Retinal pigment epithelial cell (primary cell): ENCODE measurements at regions not wholly inside any gene's neighbourhood (a gene's known extent, or its start where the extent isn't known, plus 50 kb on each side); places are given as distances from the start of the nearest gene placed in this dataset.

Experiments
- DNase-seq: peaks from one replicate; pipeline ENCODE4 v3.0.0-alpha.2; 2010; ENCODE audit warnings: low read depth
- H3K4me3 ChIP-seq: 2 replicates; pipeline ENCODE4 v1.5.1; 2011; ENCODE audit warnings: mild to moderate bottlenecking, low read length, control low read depth, moderate library complexity
- TF ChIP-seq, protein P1 (sequence below): conservative IDR thresholded peaks from 2 replicates; pipeline ENCODE4 v1.5.1; 2011; ENCODE audit warnings: low read depth, low read length, control low read depth, inconsistent platforms

DNA sequence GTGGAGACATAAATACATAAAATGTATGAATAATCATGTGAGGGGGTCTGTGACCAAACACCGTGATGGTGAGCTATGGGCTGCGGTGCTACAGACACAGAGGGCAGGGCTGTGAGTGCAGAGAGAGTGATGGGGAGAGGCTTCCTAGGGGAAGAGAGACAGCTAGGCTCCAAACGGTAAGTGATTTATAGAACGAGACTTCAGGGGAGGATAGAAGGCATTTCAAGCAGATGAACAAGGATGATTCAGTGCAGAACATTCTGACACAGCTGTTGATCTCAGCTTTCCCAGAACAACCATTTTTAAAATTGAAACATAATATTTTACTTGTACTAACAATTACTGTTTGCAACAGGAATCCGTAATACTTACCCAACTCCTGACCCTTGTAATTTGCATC, 100.7 kb downstream of the GAS1 start:
- DNase-seq = no peak
- no peak overlapping the region for H3K4me3 ChIP-seq
- TF ChIP-seq, protein P1, sequence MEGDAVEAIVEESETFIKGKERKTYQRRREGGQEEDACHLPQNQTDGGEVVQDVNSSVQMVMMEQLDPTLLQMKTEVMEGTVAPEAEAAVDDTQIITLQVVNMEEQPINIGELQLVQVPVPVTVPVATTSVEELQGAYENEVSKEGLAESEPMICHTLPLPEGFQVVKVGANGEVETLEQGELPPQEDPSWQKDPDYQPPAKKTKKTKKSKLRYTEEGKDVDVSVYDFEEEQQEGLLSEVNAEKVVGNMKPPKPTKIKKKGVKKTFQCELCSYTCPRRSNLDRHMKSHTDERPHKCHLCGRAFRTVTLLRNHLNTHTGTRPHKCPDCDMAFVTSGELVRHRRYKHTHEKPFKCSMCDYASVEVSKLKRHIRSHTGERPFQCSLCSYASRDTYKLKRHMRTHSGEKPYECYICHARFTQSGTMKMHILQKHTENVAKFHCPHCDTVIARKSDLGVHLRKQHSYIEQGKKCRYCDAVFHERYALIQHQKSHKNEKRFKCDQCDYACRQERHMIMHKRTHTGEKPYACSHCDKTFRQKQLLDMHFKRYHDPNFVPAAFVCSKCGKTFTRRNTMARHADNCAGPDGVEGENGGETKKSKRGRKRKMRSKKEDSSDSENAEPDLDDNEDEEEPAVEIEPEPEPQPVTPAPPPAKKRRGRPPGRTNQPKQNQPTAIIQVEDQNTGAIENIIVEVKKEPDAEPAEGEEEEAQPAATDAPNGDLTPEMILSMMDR = no peak

DNA sequence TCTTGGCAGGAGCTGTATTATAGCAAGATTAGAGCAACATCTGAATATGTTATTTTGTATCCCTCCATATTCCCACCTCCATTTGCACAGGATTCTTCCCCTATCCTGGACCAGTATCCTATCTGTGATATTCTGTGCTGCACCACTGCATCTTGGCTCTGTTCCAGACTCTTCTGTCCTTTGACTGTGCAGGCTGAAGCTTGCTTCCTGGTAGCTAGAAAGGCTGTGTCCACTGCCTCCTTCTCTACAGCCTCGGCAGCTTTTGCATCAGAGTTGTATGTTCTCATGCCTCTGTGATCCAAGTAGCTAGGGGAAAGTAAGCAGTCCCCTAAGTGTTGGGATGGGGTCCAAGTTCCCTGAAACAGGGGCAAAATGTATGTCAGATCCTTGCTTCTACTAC, 104.1 kb downstream of the GAS1 start:
- TF ChIP-seq, protein P1 = no peak
- H3K4me3 ChIP-seq = no peak overlapping the region
- DNase-seq = no peak

DNA sequence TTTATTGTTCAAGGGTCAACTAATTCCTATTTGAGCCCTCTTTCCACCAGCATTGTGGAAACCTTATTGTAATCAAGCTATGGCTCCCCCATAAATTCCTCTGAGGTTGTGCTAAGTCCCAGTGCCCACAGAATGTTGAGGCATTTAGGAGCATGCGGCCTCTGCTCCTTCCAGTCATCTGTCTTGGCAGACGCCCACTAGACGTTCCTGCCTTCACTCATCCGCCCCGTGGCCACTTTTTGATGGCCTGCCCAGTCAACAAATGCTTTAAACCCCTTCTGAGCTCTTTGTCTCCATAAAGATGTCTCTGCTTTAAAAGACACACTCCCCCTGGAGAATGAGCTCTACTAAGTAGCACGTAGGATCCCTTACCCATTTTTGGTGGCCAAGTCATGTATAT, 104.7 kb downstream of the GAS1 start:
- no peak overlapping the region for H3K4me3 ChIP-seq

DNA sequence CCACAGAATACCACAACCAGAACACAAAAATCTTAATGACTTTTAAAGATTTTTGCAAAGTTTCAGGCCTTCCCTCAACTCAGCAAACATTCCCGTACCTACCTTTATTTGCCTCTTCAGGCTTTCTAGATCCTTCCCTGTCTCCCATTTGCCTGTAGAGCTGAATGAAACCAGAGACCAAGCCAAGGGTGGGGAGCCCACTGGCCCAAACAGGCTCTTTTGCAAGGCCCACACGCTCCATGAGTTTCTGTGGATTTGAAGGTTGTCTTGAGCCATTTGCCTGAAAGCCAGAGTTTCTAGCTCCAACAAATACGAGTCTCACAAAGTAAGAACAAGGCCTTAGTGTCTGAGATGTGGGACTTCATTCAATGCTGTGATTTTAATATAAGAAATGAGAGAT, 107.8 kb downstream of the GAS1 start:
- TF ChIP-seq, protein P1 = no peak
- no peak overlapping the region for H3K4me3 ChIP-seq
- DNase-seq = no peak

More for the DNA sequence above, 104.7 kb downstream of the GAS1 start:
- no peak for DNase-seq
- TF ChIP-seq, protein P1 = no peak

DNA sequence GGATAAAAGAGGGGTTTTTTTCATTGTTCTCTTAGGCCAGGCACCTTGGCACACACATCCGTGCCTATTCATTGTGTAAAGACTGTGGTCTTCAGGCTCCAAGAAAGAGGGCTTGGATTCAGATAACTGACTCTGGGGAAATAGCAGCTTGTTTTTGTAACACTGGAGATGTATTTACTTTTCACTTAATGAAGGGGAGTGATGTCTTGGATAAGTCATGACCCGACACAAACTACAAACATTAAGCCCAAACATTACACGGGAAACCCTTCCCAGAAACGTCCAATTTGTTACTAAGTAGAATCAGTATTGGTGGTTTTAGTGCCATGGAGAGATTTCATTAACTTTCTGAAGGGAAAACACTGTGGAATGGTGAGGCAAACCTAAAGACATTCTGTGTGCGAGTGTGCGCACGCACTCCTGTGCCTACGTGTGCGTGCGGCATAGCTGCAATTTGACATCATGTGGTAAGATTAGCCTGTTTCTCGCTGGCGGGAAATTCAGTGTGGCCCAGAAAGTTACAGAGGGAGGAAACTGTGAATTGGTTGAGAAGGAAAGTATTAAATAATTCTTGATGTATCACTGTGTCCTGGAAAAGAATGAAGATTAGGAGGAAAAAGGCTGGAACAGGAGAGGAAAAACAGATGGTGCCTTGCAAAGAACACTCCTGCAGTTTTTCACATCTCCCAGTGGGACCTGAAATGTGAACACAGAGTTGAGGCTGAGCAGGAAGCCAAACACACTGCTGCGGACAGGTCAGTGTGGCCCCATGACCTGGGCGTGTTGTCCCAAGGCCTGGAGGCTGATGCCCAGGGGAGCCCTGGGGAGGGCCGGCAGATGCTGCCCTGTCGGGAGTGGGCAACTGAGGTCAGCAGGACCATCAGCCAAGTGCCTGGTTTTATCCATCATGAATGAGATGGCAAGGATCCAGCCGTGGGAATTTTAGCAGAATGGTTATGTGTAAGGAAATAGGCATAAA, 108.5 kb downstream of the GAS1 start:
- H3K4me3 ChIP-seq = no peak overlapping the region
- DNase-seq = no peak
- TF ChIP-seq, protein P1 = no peak

DNA sequence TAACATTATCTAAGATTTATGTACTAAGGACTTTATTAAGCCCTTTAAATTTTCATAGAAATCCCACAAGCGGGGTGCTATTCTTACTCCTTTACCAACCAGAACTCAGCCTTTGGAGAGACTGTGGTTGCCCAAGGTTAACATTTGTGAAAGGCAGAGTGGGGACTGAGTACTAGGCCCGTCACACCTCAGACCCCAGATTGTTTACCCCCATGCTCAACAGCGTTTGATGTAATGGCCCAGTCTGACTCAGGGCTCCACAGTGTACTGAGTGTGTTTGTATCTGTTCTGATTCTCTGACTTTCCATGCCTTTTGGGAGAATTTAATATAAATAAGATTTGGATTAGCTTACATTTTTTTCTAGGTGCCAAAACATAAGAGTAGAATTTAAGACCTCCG, 110.0 kb downstream of the GAS1 start:
- no peak for DNase-seq
- no peak overlapping the region for H3K4me3 ChIP-seq
- TF ChIP-seq, protein P1 = no peak

DNA sequence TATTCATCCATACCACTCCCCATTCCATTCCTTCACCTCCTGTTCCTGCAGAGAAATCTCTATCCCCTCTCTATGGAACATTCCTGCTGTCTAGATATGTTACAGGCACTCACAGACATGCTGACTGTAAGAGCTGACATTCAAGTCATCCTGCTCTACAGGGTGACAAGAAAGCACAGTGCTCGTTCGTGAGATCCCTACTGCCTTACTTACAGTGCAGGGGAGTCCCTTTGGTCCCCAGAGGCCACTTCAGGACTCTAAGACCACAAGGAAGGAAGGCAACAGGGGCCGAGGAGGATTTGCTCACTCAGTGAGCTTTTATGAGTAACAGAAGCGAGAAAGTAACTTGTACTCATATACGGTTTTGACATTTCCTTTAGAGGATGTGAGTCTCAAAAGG, 110.5 kb downstream of the GAS1 start:
- DNase-seq = no peak
- no peak overlapping the region for H3K4me3 ChIP-seq
- TF ChIP-seq, protein P1 = no peak
